HG03469 (cell line): ENCODE measurements at regions not wholly inside any gene's neighbourhood (a gene's known extent, or its start where the extent isn't known, plus 50 kb on each side); places are given as distances from the start of the nearest gene placed in this dataset.
"Not testable (repeated sequence)": the region's sequence is repeated elsewhere in the genome, so short reads cannot be mapped to it uniquely, and the experiment has no call there.

Experiments
- ATAC-seq: cut with Tn5 transposase; IDR thresholded peaks from one replicate; pipeline ENCODE4 v1.9.1; 2021; ENCODE audit warnings: mild to moderate bottlenecking, moderate library complexity, moderate number of reproducible peaks; ENCODE audit not compliant: unreplicated experiment

- ATAC-seq, result no peak
Measured at GRCh38 chr14:44388306-44388705, 118.8 kb downstream of the FSCB start.

GRCh38 chr14:44385906-44386305 lies 121.2 kb downstream of the FSCB start:
- ATAC-seq, result no peak

GRCh38 chr14:44385296-44385695 lies 121.8 kb downstream of the FSCB start:
- ATAC-seq, result not testable (repeated sequence)

GRCh38 chr14:44384601-44385293 lies 122.3 kb downstream of the FSCB start:
- ATAC-seq, result not testable (repeated sequence)

DNA sequence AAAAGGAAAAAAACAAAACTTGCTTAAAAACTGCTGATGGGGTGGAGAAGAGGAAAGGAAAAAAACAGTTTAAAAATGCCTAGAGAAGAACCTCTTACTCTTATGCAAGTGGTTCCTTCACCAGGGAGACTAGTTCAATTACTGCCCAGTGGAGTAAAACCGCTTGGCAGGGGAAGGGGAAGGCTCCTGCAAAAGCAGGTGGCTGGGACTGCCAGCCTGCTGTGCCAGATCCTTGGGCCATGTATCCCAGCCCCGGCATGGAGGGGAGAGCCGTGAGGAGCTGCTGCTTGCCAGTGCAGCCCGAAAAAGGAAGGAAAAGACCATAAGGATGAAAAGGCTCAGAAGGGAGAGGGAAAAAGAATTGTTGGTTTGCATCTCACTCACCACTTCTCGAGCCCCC lies 123.0 kb downstream of the FSCB start:
- no peak for ATAC-seq

- ATAC-seq, result no peak
Measured at GRCh38 chr14:44383636-44384035, 123.4 kb downstream of the FSCB start.

GRCh38 chr14:44379292-44379977 lies 127.6 kb downstream of the FSCB start:
- ATAC-seq, result no peak

DNA sequence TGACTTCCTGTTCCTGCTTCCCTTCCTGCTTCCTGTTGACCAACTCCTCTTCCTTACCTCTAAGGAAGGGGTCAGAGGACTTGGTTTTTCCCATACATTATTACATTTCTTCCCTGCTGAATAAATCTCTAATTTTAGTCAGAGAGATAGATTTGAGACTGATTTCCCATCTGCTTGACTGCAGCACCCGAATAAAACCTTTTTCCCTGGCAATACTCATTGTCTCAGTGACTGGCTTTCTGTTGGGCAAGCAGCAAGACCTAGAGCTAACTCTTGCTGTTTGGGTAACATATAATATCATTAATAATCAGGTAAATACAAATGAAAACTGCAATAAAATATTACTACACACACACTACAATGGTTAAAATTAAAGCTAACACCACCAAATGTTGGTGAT lies 132.2 kb downstream of the FSCB start:
- no peak for ATAC-seq

- no peak for ATAC-seq
Measured at GRCh38 chr14:44372807-44373489, 134.1 kb downstream of the FSCB start.

DNA sequence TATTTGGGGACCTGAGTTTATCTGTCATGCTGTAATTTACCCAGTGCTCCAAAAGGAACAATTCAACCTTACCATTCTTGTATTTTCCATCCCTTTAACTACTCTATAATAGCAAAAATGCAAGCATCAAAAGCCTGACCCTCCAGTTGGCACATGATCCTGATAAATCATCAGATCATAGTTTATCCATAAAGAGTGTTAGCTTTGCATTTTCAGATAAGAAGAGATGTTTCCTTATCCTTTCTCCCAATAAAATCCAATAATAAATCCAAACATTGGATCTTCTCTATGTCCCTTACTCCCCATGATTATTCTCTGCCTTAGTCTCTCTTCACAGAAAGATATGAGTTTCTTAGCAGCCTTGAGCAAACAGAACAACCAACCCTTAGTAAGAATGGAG lies 134.9 kb downstream of the FSCB start:
- no peak for ATAC-seq

GRCh38 chr14:44370727-44371126 lies 136.4 kb downstream of the FSCB start:
- ATAC-seq, result no peak

DNA sequence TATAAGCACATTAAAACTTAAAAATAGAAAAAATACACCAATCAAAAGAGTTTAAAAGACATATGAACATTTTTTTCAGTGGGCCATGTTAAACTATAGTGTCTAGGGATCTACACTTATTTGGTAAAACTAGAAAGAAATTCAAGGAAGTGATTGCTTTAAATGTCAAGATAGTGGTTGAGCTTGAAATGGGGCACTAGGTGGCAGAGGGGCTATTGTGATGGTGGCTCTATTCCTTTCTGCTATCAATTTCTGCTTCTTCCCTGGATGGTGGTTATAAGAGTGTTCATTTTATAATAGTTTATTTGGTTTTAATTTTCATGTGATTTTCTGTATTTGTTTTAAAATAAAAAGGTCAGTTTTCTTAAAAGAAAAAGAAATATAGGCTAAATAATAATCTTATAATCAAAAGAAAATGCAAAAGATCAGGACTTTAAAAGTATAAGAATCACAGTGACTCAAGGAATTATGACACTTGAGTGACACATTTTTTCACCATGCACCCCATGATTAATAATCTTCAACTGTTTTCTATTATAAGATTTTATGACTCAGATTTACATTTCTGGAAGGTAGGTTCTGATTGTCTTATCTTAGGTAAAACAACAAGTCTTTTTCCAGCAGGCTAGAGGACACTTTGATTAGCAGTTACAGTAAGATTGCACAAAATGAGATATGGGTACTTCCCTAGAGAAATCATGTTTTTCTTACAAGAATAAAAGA lies 137.5 kb downstream of the FSCB start:
- ATAC-seq, result no peak

- no peak for ATAC-seq
Measured at GRCh38 chr14:44361083-44361482, 146.0 kb downstream of the FSCB start.

DNA sequence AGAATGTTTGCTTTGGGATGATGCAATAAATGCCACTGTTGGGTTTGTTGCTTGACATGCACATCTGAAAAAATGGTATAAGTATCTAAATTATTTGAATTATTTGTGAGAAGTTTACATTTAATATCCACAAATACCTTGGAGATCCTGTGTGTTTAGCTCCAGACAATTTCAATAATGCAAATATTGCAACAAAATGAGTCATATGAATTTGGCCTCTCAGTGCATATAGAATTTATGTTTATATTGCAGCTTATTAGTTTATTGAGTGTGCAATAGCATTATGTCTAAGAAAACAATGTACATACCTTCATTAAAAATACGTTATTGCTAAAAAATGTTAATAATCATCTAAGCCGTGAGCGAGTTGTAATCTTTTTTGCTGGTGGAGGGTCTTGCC lies 153.3 kb downstream of the FSCB start:
- no peak for ATAC-seq

GRCh38 chr14:44352201-44352600 lies 154.9 kb downstream of the FSCB start:
- no peak for ATAC-seq

GRCh38 chr14:44347316-44347715 lies 159.8 kb downstream of the FSCB start:
- no peak for ATAC-seq

GRCh38 chr14:44341116-44341515 lies 166.0 kb downstream of the FSCB start:
- no peak for ATAC-seq

DNA sequence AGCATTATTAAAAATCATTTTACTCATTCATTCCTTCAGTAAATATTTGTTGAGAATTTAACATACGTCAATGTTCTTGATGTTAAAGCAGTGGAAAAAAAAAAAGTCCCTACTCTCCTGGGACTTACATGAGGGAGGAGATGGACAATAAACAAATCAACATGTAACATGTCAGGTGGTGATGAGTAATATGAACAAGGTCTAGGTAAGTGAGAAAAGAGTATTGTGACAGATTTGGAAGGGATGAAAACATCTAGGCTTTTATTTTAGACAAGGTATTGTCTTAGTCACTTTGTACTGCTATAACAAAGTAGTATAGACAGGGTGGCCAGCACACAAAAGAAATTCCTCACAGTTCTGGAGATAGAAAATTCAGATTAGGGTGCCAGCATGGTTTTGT lies 167.2 kb downstream of the FSCB start:
- ATAC-seq, result no peak

- ATAC-seq, result no peak
Measured at GRCh38 chr14:44339231-44339630, 167.9 kb downstream of the FSCB start.

GRCh38 chr14:44317441-44317746 lies 189.7 kb downstream of the FSCB start:
- ATAC-seq, result no peak

DNA sequence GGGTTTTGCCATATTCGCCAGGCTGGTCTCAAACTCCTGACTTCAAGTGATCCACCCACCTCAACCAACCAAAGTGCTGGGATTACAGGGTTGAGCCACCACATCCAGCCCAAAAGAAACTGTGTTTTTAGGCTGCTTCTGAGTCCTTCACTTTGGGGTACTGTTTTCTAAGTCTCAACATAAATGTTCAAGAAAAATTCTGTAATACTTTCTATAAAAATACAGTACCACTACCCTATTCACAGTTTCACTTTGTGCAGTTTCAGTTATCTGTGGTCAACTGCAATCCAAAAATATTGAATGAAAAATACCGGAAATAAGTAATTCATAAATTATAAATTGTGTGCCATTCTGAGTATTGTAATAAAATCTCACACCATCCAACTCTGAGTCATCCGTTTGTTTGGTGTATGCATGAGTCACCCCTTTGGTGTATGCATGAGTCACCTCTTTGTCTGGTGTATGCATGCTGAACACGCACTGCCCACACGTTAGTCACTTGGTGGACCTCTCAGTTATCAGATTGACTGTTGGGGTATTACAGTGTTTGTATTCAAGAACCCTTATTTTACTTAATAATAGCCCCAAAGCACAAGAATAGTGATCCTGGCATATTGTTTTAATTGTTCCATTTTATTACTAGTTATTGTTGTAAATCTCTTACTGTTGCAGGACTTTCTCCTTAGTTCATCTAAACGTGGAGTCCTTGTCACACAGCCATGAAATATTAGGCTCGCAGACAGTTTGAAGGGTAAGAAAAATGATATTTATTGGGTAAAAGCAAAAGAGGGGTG lies 190.2 kb downstream of the FSCB start:
- peak; percentile 54 for ATAC-seq
